ENCODE measurements at regions not wholly inside any gene's neighbourhood (a gene's known extent, or its start where the extent isn't known, plus 50 kb on each side); places are given as distances from the start of the nearest gene placed in this dataset.

DNA sequence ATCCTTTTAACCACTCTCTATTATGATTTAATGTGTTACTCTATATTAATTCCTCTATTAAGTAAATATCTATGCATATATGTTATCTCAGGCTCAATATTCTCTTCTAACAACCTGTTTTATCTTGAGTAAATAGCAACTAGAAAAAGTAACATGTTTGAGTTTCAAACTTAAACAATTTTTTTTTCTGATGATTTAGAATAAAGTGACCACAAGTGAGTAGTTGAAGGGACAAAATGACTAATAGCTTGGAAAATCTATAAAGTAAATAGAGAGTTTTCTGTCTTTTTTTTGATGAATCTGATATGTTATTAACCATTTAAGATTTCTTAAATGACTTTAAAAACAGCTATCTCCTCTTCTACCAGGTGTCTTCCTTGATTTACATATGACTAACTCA is 483.8 kb downstream of the TFEC start:
- peaks cover 5% of the 10 kb centered on the region; the same call in 1 of the 2 replicates for H3K4me1 ChIP-seq (replicated peaks; ENCODE audit: insufficient read depth)
- H3K79me2 ChIP-seq (ENCODE audit: low read depth), result no peaks in the 10 kb centered on the region
- intact Hi-C loops (cut with micrococcal nuclease; ENCODE audit: unreplicated experiment), result no loop called here
- ChIA-PET CTCF (no interaction called here), POLR2A (ENCODE audit: unreplicated experiment) (no interaction called here)
- no peak overlapping the region for H2AFZ ChIP-seq
- H3K36me3 ChIP-seq (ENCODE audit: low read depth), result no peaks in the 10 kb centered on the region
- no peak overlapping the region for H3K27ac ChIP-seq
- H3K4me3 ChIP-seq, result no peak overlapping the region
- TF ChIP-seq EZH2 (IDR thresholded peaks at IDR 0.05; ENCODE audit: low read depth), result no peak
- TF ChIP-seq, protein P1, sequence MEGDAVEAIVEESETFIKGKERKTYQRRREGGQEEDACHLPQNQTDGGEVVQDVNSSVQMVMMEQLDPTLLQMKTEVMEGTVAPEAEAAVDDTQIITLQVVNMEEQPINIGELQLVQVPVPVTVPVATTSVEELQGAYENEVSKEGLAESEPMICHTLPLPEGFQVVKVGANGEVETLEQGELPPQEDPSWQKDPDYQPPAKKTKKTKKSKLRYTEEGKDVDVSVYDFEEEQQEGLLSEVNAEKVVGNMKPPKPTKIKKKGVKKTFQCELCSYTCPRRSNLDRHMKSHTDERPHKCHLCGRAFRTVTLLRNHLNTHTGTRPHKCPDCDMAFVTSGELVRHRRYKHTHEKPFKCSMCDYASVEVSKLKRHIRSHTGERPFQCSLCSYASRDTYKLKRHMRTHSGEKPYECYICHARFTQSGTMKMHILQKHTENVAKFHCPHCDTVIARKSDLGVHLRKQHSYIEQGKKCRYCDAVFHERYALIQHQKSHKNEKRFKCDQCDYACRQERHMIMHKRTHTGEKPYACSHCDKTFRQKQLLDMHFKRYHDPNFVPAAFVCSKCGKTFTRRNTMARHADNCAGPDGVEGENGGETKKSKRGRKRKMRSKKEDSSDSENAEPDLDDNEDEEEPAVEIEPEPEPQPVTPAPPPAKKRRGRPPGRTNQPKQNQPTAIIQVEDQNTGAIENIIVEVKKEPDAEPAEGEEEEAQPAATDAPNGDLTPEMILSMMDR (conservative IDR thresholded peaks at IDR 0.05), result no peak
- DNase-seq, result no peak
- H3K9me3 ChIP-seq (ENCODE audit: insufficient read depth, low read depth), result no peaks in the 10 kb centered on the region
- no peaks in the 10 kb centered on the region for H4K20me1 ChIP-seq (ENCODE audit: insufficient read depth)
- no TSS peak for BruUV-seq (replicated peaks)
- no peak overlapping the region for H3K4me2 ChIP-seq
- no peaks in the 10 kb centered on the region for H3K27me3 ChIP-seq (ENCODE audit: insufficient read depth, low read depth)
- no peaks in the 10 kb centered on the region for H3F3A ChIP-seq (ENCODE audit: insufficient read depth, low read depth)
- H3K9me2 ChIP-seq (ENCODE audit: insufficient read depth), result no peaks in the 10 kb centered on the region; the same call in 1 of the 2 replicates

DNA sequence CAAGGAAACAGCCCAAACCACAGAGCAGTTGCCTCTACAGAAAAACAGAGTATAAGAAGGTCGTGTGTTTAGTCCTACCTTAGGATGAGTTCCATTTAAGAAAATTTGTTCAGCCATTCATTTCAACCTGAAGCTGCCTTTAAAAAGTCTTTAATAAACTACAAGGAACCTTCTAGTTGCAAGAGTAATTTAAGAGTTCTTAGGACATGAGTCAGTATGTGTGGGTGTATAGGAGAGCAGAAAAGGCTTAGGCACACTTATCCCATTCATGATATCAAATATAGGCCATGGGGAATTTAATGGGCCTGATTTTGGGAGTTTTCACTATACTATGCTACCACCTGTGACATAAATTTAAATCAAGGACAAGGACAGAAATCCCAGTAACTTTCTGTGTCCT is 496.8 kb downstream of the TFEC start:
- no peaks in the 10 kb centered on the region for H4K20me1 ChIP-seq (ENCODE audit: insufficient read depth)
- no peaks in the 10 kb centered on the region for H3K9me2 ChIP-seq (ENCODE audit: insufficient read depth)
- ChIA-PET CTCF (no interaction called here), POLR2A (ENCODE audit: unreplicated experiment) (no interaction called here)
- H3K4me1 ChIP-seq (replicated peaks; ENCODE audit: insufficient read depth), result no peaks in the 10 kb centered on the region
- H3K27ac ChIP-seq, result no peak overlapping the region
- no peak overlapping the region for H3K4me2 ChIP-seq
- BruUV-seq (replicated peaks), result no TSS peak
- DNase-seq, result no peak
- no peak overlapping the region for H3K4me3 ChIP-seq
- H3K36me3 ChIP-seq (ENCODE audit: low read depth), result no peaks in the 10 kb centered on the region
- no peak for TF ChIP-seq EZH2 (IDR thresholded peaks at IDR 0.05; ENCODE audit: low read depth)
- TF ChIP-seq, protein P1 (conservative IDR thresholded peaks at IDR 0.05), result no peak
- H3K27me3 ChIP-seq (ENCODE audit: insufficient read depth, low read depth), result no peaks in the 10 kb centered on the region
- H3K79me2 ChIP-seq (ENCODE audit: low read depth), result no peaks in the 10 kb centered on the region
- intact Hi-C loops (cut with micrococcal nuclease; ENCODE audit: unreplicated experiment), result no loop called here
- no peaks in the 10 kb centered on the region for H3F3A ChIP-seq (ENCODE audit: insufficient read depth, low read depth)
- no peak overlapping the region for H2AFZ ChIP-seq
- H3K9me3 ChIP-seq (ENCODE audit: insufficient read depth, low read depth), result no peaks in the 10 kb centered on the region

DNA sequence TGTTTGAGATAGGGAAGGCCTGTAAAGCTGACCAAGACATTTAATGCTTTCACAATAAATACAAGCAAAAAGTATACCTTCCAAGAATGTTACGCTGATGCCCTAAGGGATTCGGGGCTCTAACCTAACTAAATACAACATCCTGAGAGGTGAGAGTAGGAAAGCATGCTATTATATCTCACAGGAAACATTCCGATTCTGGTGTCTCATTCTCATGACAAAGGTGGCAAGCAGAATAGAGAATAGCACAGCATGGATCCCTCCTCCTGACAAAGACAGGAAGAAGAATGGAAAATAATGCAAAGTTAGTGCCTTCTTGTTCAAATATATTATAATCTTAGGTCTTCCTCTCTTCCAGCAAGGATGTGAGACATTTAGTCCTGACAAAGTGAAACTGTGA is 504.3 kb downstream of the TFEC start:
- Histone ChIP-seq H3F3A (ENCODE audit: insufficient read depth, low read depth) (no peaks in the 10 kb centered on the region), H3K9me3 (ENCODE audit: insufficient read depth, low read depth) (no peaks in the 10 kb centered on the region; the same call in 1 of the 2 replicates), H3K79me2 (ENCODE audit: low read depth) (no peaks in the 10 kb centered on the region), H4K20me1 (ENCODE audit: insufficient read depth) (no peaks in the 10 kb centered on the region), H3K36me3 (ENCODE audit: low read depth) (no peaks in the 10 kb centered on the region), H3K9me2 (ENCODE audit: insufficient read depth) (no peaks in the 10 kb centered on the region), H3K4me1 (replicated peaks; ENCODE audit: insufficient read depth) (no peaks in the 10 kb centered on the region), H3K27me3 (ENCODE audit: insufficient read depth, low read depth) (no peaks in the 10 kb centered on the region), H3K27ac (no peak overlapping the region), H3K4me2 (no peak overlapping the region), H2AFZ (no peak overlapping the region), H3K4me3 (no peak overlapping the region)
- intact Hi-C loops (cut with micrococcal nuclease; ENCODE audit: unreplicated experiment), result no loop called here
- DNase-seq, result no peak
- TF ChIP-seq EZH2 (IDR thresholded peaks at IDR 0.05; ENCODE audit: low read depth), result no peak
- TF ChIP-seq, protein P1 (conservative IDR thresholded peaks at IDR 0.05), result no peak
- BruUV-seq (replicated peaks), result no TSS peak
- POLR2A ChIA-PET (ENCODE audit: unreplicated experiment), result no interaction called here
- CTCF ChIA-PET, result no interaction called here

Data from PC-9 (cell line).